ENCODE measurements at regions not wholly inside any gene's neighbourhood (a gene's known extent, or its start where the extent isn't known, plus 50 kb on each side); places are given as distances from the start of the nearest gene placed in this dataset.
A peak's percentile ranks its signal among the peaks of the same experiment; 100 is the strongest.

- Mint-ChIP-seq H3K4me3 (no peak overlapping the region), H3K9me3 (no peaks in the 10 kb centered on the region), H3K36me3 (ENCODE audit: low read depth) (no peaks in the 10 kb centered on the region), H3K4me1 (ENCODE audit: low read depth) (no peaks in the 10 kb centered on the region), H3K27ac (no peak overlapping the region), H3K27me3 (no peaks in the 10 kb centered on the region)
- POLR2A ChIA-PET, result no interaction called here
- DNase-seq, result no peak
- CTCF ChIA-PET, result interaction anchor here (0.6 to 1.2 kb wide), 2 partner anchors 14 to 65 kb away, joined by 3 to 5 read pairs; no protein-coding TSS in a partner anchor
- Histone ChIP-seq H3K4me3 (ENCODE audit: low read length) (no peak overlapping the region), H3K9me3 (ENCODE audit: control insufficient read depth in 1 of 2, insufficient read depth in 1 of 2, low read length in 2 of 2) (no peaks in the 10 kb centered on the region), H3K27ac (ENCODE audit: low read depth in 1 of 2, low read length in 2 of 2) (no peak overlapping the region), H3K27me3 (ENCODE audit: control insufficient read depth in 1 of 2, insufficient read depth in 2 of 2, low read length in 2 of 2) (peaks cover 0 to 4% of the 10 kb centered on the region in 2 experiments), H3K36me3 (ENCODE audit: insufficient read depth, low read length) (no peaks in the 10 kb centered on the region), H3K4me1 (ENCODE audit: insufficient read depth, low read length) (no peaks in the 10 kb centered on the region)
- no peak for ATAC-seq (ENCODE audit: poor library complexity)
- TF ChIP-seq, protein P1, sequence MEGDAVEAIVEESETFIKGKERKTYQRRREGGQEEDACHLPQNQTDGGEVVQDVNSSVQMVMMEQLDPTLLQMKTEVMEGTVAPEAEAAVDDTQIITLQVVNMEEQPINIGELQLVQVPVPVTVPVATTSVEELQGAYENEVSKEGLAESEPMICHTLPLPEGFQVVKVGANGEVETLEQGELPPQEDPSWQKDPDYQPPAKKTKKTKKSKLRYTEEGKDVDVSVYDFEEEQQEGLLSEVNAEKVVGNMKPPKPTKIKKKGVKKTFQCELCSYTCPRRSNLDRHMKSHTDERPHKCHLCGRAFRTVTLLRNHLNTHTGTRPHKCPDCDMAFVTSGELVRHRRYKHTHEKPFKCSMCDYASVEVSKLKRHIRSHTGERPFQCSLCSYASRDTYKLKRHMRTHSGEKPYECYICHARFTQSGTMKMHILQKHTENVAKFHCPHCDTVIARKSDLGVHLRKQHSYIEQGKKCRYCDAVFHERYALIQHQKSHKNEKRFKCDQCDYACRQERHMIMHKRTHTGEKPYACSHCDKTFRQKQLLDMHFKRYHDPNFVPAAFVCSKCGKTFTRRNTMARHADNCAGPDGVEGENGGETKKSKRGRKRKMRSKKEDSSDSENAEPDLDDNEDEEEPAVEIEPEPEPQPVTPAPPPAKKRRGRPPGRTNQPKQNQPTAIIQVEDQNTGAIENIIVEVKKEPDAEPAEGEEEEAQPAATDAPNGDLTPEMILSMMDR (IDR thresholded peaks at IDR 0.05), result no peak
- intact Hi-C loops (cut with DNase I, micrococcal nuclease), result no loop called here
Measured at GRCh38 chr10:93222876-93223275, 149.2 kb downstream of the CYP26A1 start.

DNA sequence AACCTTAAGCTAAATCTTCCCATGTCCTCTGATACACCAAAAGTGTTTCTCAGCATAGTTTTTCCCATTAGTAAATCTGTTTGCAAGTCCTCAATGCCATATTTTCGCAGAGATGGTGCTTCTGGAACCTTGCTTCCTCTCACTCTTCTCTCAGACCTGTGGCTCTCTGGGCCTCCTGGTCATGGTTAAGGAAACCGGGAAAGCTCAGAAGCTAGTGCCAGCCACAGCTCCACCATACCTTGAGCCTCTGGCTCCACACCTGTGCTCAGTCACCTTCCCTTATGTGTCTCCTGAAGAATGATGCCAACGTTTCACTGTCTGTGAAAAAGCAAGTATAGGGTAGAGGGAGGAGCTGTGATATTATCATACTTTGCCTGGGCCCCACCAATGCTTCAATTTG lies 149.6 kb downstream of the CYP26A1 start:
- ChIA-PET CTCF (interaction anchor here (0.5 to 1.2 kb wide), 3 partner anchors 14 to 330 kb away, joined by 3 to 5 read pairs (median 3); no protein-coding TSS in a partner anchor), POLR2A (no interaction called here)
- H3K36me3 Mint-ChIP-seq (ENCODE audit: low read depth), result no peaks in the 10 kb centered on the region
- no peaks in the 10 kb centered on the region for H3K4me1 Mint-ChIP-seq (ENCODE audit: low read depth)
- Histone ChIP-seq H3K4me1 (ENCODE audit: insufficient read depth, low read length) (no peaks in the 10 kb centered on the region), H3K9me3 (ENCODE audit: control insufficient read depth in 1 of 2, insufficient read depth in 1 of 2, low read length in 2 of 2) (no peaks in the 10 kb centered on the region), H3K27me3 (ENCODE audit: control insufficient read depth in 1 of 2, insufficient read depth in 2 of 2, low read length in 2 of 2) (peaks cover 0 to 4% of the 10 kb centered on the region in 2 experiments), H3K36me3 (ENCODE audit: insufficient read depth, low read length) (no peaks in the 10 kb centered on the region), H3K27ac (ENCODE audit: low read depth in 1 of 2, low read length in 2 of 2) (no peak overlapping the region), H3K4me3 (ENCODE audit: low read length) (no peak overlapping the region)
- H3K27me3 Mint-ChIP-seq, result no peaks in the 10 kb centered on the region
- no peaks in the 10 kb centered on the region for H3K9me3 Mint-ChIP-seq
- intact Hi-C loops (cut with DNase I, micrococcal nuclease), result no loop called here
- H3K27ac Mint-ChIP-seq, result no peak overlapping the region
- no peak overlapping the region for H3K4me3 Mint-ChIP-seq
- TF ChIP-seq, protein P1 (IDR thresholded peaks at IDR 0.05), result no peak
- DNase-seq (no peak), ATAC-seq (ENCODE audit: poor library complexity) (no peak)

GRCh38 chr10:93224005-93224779 lies 150.5 kb downstream of the CYP26A1 start:
- no peak for ATAC-seq (ENCODE audit: poor library complexity)
- no peak overlapping the region for H3K27ac ChIP-seq (ENCODE audit: low read depth in 1 of 2, low read length in 2 of 2)
- H3K9me3 ChIP-seq (ENCODE audit: control insufficient read depth in 1 of 2, insufficient read depth in 1 of 2, low read length in 2 of 2), result no peaks in the 10 kb centered on the region
- H3K36me3 ChIP-seq (ENCODE audit: insufficient read depth, low read length), result no peaks in the 10 kb centered on the region
- Mint-ChIP-seq H3K4me1 (ENCODE audit: low read depth) (no peaks in the 10 kb centered on the region), H3K27ac (no peak overlapping the region), H3K9me3 (no peaks in the 10 kb centered on the region), H3K36me3 (ENCODE audit: low read depth) (no peaks in the 10 kb centered on the region), H3K4me3 (no peak overlapping the region), H3K27me3 (no peaks in the 10 kb centered on the region)
- ChIA-PET POLR2A (no interaction called here), CTCF (interaction anchor here (1.2 kb wide), 1 partner anchor 13 kb away, joined by 5 read pairs; no protein-coding TSS in a partner anchor)
- peak in 1 of 14 experiments; percentile 11 for DNase-seq
- TF ChIP-seq, protein P1 (IDR thresholded peaks at IDR 0.05), result no peak
- no peak overlapping the region for H3K4me3 ChIP-seq (ENCODE audit: low read length)
- H3K27me3 ChIP-seq (ENCODE audit: control insufficient read depth in 1 of 2, insufficient read depth in 2 of 2, low read length in 2 of 2), result peaks cover 0 to 4% of the 10 kb centered on the region in 2 experiments
- H3K4me1 ChIP-seq (ENCODE audit: insufficient read depth, low read length), result no peaks in the 10 kb centered on the region
- intact Hi-C loops (cut with DNase I, micrococcal nuclease), result no loop called here
